ENCODE measurements at regions not wholly inside any gene's neighbourhood (a gene's known extent, or its start where the extent isn't known, plus 50 kb on each side); places are given as distances from the start of the nearest gene placed in this dataset.
A peak's percentile ranks its signal among the peaks of the same experiment; 100 is the strongest.

GRCh38 chr13:67549331-67549730 lies 319.2 kb upstream of the PCDH9 start:
- no peaks in the 10 kb centered on the region for H3K27me3 ChIP-seq (ENCODE audit: insufficient read depth, poor library complexity, severe bottlenecking)
- no peak overlapping the region for H3K4me3 ChIP-seq (replicated peaks; ENCODE audit: insufficient read depth, low read length)
- DNase-seq (ENCODE audit: low read depth in 1 of 2, low spot score in 1 of 2) = no peak
- H3K27ac ChIP-seq (replicated peaks) = no peak overlapping the region
- no peak for TF ChIP-seq GABPA (IDR thresholded peaks at IDR 0.05; ENCODE audit: low read depth)
- no peak for TF ChIP-seq SPI1 (IDR thresholded peaks at IDR 0.05; ENCODE audit: borderline replicate concordance, low read depth)
- no peak for TF ChIP-seq REST (IDR thresholded peaks at IDR 0.05; ENCODE audit: insufficient replicate concordance, low read depth)
- TF ChIP-seq CTCF (IDR thresholded peaks at IDR 0.05; ENCODE audit: insufficient read depth, low read length) = no peak
- no peak for TF ChIP-seq POLR2AphosphoS5 (IDR thresholded peaks at IDR 0.05; ENCODE audit: low read depth)

- DNase-seq (ENCODE audit: low read depth in 1 of 2, low spot score in 1 of 2) = no peak
- no peaks in the 10 kb centered on the region for H3K27me3 ChIP-seq (ENCODE audit: insufficient read depth, poor library complexity, severe bottlenecking)
- H3K4me3 ChIP-seq (replicated peaks; ENCODE audit: insufficient read depth, low read length) = no peak overlapping the region
- TF ChIP-seq CTCF (IDR thresholded peaks at IDR 0.05; ENCODE audit: insufficient read depth, low read length) (no peak), GABPA (IDR thresholded peaks at IDR 0.05; ENCODE audit: low read depth) (no peak), POLR2AphosphoS5 (IDR thresholded peaks at IDR 0.05; ENCODE audit: low read depth) (no peak)
- no peak overlapping the region for H3K27ac ChIP-seq (replicated peaks)
Measured at GRCh38 chr13:67538906-67539305, 308.8 kb upstream of the PCDH9 start.

- Histone ChIP-seq H3K4me3 (replicated peaks; ENCODE audit: insufficient read depth, low read length) (no peak overlapping the region), H3K27ac (replicated peaks) (peak overlapping the region; percentile 72), H3K27me3 (ENCODE audit: insufficient read depth, poor library complexity, severe bottlenecking) (no peaks in the 10 kb centered on the region)
- DNase-seq (ENCODE audit: low read depth in 1 of 2, low spot score in 1 of 2) = peak; percentile 76 to 84
- TF ChIP-seq SPI1 (IDR thresholded peaks at IDR 0.05; ENCODE audit: borderline replicate concordance, low read depth) (peak; percentile 97), POLR2AphosphoS5 (IDR thresholded peaks at IDR 0.05; ENCODE audit: low read depth) (no peak)
Measured at GRCh38 chr13:67520886-67521285, 290.8 kb upstream of the PCDH9 start.

- Histone ChIP-seq H3K4me3 (replicated peaks; ENCODE audit: insufficient read depth, low read length) (no peak overlapping the region), H3K27me3 (ENCODE audit: insufficient read depth, poor library complexity, severe bottlenecking) (no peaks in the 10 kb centered on the region), H3K27ac (replicated peaks) (peak overlapping the region; percentile 72)
- DNase-seq (ENCODE audit: low read depth in 1 of 2, low spot score in 1 of 2) = no peak
- TF ChIP-seq REST (IDR thresholded peaks at IDR 0.05; ENCODE audit: insufficient replicate concordance, low read depth) (no peak), SPI1 (IDR thresholded peaks at IDR 0.05; ENCODE audit: borderline replicate concordance, low read depth) (peak; percentile 69)
Measured at GRCh38 chr13:67519356-67519755, 289.2 kb upstream of the PCDH9 start.

- DNase-seq (ENCODE audit: low read depth in 1 of 2, low spot score in 1 of 2) = no peak
- Histone ChIP-seq H3K27me3 (ENCODE audit: insufficient read depth, poor library complexity, severe bottlenecking) (no peaks in the 10 kb centered on the region), H3K27ac (replicated peaks) (peak overlapping the region; percentile 72), H3K4me3 (replicated peaks; ENCODE audit: insufficient read depth, low read length) (no peak overlapping the region)
- TF ChIP-seq REST (IDR thresholded peaks at IDR 0.05; ENCODE audit: insufficient replicate concordance, low read depth) = no peak
- TF ChIP-seq GABPA (IDR thresholded peaks at IDR 0.05; ENCODE audit: low read depth) = no peak
- TF ChIP-seq CTCF (IDR thresholded peaks at IDR 0.05; ENCODE audit: insufficient read depth, low read length) = no peak
- TF ChIP-seq POLR2AphosphoS5 (IDR thresholded peaks at IDR 0.05; ENCODE audit: low read depth) = no peak
- no peak for TF ChIP-seq SPI1 (IDR thresholded peaks at IDR 0.05; ENCODE audit: borderline replicate concordance, low read depth)
Measured at GRCh38 chr13:67518785-67519184, 288.6 kb upstream of the PCDH9 start.

Measured in HL-60 (cell line).